Esophagus (tissue), 2 donors: ENCODE measurements at regions not wholly inside any gene's neighbourhood (a gene's known extent, or its start where the extent isn't known, plus 50 kb on each side); places are given as distances from the start of the nearest gene placed in this dataset.

Experiments used
- H3K27ac ChIP-seq, 2 donors: one replicate each; pipeline ENCODE4 v1.5.1; 2013; ENCODE audit warnings: low read depth in 2 of 2, mild to moderate bottlenecking in 2 of 2, inconsistent platforms in 1 of 2, low read length in 1 of 2, moderate library complexity in 1 of 2
- H3K27me3 ChIP-seq, 2 donors: one replicate each; pipeline ENCODE4 v1.6.1; 2013; ENCODE audit warnings: low read length in 2 of 2, control low read depth in 1 of 2, mild to moderate bottlenecking in 1 of 2; ENCODE audit not compliant: insufficient read depth in 2 of 2, control insufficient read depth in 1 of 2
- H3K36me3 ChIP-seq, 2 donors: one replicate each; pipeline ENCODE4 v1.6.1; 2013; ENCODE audit warnings: low read length in 1 of 2; ENCODE audit not compliant: control insufficient read depth in 2 of 2, insufficient read depth in 2 of 2
- H3K4me1 ChIP-seq, 2 donors: one replicate each; pipeline ENCODE4 v1.6.1; 2013; ENCODE audit warnings: low read length in 1 of 2; ENCODE audit not compliant: control insufficient read depth in 2 of 2, insufficient read depth in 2 of 2
- H3K4me3 ChIP-seq, 2 donors: one replicate each; pipeline ENCODE4 v1.5.1; 2013; ENCODE audit warnings: low read length in 2 of 2, mild to moderate bottlenecking in 2 of 2, low read depth in 1 of 2, moderate library complexity in 1 of 2
- H3K9me3 ChIP-seq, 2 donors: one replicate each; pipeline ENCODE4 v1.6.1; 2013; ENCODE audit warnings: mild to moderate bottlenecking in 2 of 2, low read depth in 1 of 2, low read length in 1 of 2, moderate library complexity in 1 of 2; ENCODE audit not compliant: control insufficient read depth in 2 of 2, insufficient read depth in 1 of 2
- WGBS, 2 donors: extraction: QIAGEN DNeasy Blood & Tissue Kit; methylation state at CpG; one replicate each; pipeline ENCODE4 v1.1.7; 2013; 5-methylcytosine and 5-hydroxymethylcytosine counted together
- donor health status: healthy with polysubstance abuse.
- donor health status: Bipolar disorder and iron deficiency.

DNA sequence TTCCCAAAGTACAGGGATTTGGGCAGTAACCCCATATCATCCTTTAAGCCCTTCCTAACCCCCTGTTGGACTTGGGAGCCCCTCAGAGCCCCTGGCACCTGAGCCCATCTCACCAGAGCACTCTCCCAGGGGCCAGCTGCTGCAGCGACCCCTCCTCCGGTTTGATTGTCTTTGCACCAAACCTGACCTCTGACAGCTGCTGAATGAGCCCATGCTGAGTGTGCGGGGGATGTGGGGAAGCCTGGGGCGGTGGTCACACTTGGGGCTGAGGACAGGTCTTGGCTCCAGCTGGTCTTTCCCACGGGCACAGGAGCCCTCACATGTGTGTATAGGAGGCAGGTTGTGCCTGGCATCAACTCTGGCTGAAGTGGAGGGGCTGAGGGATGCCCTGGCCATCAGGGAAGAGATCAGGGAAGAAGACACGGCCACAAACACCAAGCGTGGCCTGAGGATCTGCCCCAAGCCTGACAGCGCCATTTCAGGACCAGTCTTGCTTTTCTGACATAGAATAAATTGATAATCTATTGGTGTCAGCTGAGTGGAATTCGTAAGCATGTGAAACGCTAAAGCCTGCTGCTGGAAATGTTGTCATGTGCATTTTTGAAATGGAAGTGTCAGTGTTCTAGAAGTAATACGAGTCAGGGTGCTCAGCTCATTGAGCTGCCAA is 102.4 kb downstream of the ACKR3 start:
- no peaks in the 10 kb centered on the region for H3K4me1 ChIP-seq
- WGBS, 2 donors = 84 to 89% methylated on average over 11 of the region's 11 CpGs

DNA sequence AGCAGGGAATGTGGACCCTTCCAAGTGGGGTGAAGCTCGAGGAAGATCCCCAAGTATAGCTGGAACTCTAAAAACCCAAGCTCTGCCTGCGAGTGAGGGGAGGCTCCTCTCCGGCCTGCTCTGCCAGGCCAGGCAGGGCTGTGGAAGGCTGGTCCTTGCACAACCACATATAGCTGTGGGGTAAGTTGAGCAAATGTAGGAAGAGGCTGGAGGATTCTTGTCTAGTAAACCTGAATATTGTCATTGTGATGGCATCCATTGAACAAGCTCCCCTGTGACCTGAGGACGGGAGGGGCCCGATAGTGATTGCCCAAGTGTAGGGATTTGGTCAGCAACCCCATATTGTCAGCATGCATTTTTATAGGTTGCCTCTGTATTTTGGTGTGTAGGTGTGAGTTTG is 103.0 kb downstream of the ACKR3 start:
- no peaks in the 10 kb centered on the region for H3K36me3 ChIP-seq
- no peak overlapping the region for H3K4me3 ChIP-seq
- no peaks in the 10 kb centered on the region for H3K27me3 ChIP-seq
- 93 to 94% methylated on average over 5 of the region's 5 CpGs for WGBS, 2 donors
- no peaks in the 10 kb centered on the region for H3K9me3 ChIP-seq
- H3K4me1 ChIP-seq = no peaks in the 10 kb centered on the region
- no peak overlapping the region for H3K27ac ChIP-seq

More for the DNA sequence above, 102.4 kb downstream of the ACKR3 start:
- Histone ChIP-seq H3K27me3 (no peaks in the 10 kb centered on the region), H3K27ac (no peak overlapping the region), H3K9me3 (no peaks in the 10 kb centered on the region), H3K36me3 (no peaks in the 10 kb centered on the region), H3K4me3 (no peak overlapping the region)

DNA sequence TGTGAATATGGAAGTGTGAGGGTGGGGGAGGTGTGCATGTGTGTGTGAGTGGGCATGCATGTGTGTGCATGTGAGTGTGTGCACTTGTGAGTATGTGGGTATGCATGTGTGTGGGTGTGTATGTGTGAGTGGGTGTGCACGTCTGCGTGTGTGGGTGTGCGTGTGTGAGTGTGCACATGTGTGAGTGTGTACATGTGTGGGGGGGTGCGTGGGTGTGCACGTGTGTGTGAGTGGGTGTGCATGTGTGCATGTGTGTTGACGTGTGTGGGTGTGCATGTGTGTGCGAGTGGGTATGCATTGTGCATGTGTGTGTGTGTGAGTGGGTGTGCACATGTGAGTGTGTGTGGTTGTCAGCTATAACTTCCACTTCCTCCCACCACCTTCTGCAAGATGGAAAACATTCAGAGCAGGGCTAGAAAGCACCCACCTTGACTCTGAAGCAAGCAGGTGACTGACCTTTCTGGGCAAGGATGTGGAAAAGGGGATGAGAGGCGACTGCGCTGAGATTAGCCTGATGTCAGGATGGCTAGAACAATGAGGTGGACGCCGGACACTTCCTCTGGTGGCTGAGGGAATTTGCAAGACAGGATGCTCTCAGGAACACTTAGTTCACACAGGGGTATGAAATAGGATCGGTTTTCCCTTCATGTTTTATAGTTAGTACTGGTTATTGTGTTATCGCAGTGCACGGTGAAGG is 103.6 kb downstream of the ACKR3 start:
- Histone ChIP-seq H3K27me3 (no peaks in the 10 kb centered on the region), H3K4me3 (no peak overlapping the region), H3K27ac (no peak overlapping the region), H3K4me1 (no peaks in the 10 kb centered on the region), H3K9me3 (no peaks in the 10 kb centered on the region), H3K36me3 (no peaks in the 10 kb centered on the region)
- WGBS, 2 donors = 86 to 90% methylated on average over 14 of the region's 14 CpGs

DNA sequence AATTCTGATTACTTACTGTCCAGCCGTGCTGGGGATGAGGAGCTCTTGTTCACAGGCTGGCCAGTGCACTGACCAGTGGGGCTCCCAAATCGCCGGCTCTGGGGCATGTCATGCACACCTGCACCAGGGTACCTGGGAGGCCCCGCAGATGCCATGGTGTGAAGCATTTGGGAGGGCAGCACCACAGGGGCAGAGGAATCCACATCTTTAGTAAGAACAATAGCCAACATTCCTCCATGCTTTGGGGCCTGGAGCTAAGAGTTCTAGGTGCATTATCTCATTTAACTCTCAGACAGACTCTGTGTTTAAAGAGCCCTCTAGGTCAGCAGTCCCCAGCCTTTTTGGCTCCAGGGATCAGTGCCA is 104.2 kb downstream of the ACKR3 start:
- Histone ChIP-seq H3K9me3 (no peaks in the 10 kb centered on the region), H3K36me3 (no peaks in the 10 kb centered on the region), H3K27ac (no peak overlapping the region), H3K27me3 (no peaks in the 10 kb centered on the region), H3K4me1 (no peaks in the 10 kb centered on the region), H3K4me3 (no peak overlapping the region)
- 92 to 95% methylated on average over 4 of the region's 4 CpGs for WGBS, 2 donors

DNA sequence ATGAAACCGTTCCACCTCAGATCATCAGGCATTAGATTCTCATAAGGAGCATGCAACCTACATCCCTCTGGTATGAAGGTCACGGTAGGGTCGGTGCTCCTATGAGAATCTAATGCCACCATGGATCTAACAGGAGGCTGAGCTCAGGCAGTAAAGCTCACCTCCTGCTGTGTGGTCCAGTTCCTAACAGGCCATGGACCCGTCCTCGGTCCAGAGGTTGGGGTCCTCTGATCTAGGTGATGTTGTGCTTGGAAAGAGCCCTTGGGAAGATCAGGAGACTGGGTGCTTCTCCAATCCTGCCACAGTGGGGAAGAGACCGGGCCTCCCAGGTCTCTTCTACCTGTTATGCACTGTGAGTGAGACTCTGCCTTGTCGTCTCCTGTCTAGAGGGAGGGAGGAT is 104.6 kb downstream of the ACKR3 start:
- Histone ChIP-seq H3K27ac (no peak overlapping the region), H3K27me3 (no peaks in the 10 kb centered on the region), H3K4me1 (no peaks in the 10 kb centered on the region), H3K9me3 (no peaks in the 10 kb centered on the region), H3K4me3 (no peak overlapping the region), H3K36me3 (no peaks in the 10 kb centered on the region)
- 89 to 93% methylated on average over 7 of the region's 7 CpGs for WGBS, 2 donors

DNA sequence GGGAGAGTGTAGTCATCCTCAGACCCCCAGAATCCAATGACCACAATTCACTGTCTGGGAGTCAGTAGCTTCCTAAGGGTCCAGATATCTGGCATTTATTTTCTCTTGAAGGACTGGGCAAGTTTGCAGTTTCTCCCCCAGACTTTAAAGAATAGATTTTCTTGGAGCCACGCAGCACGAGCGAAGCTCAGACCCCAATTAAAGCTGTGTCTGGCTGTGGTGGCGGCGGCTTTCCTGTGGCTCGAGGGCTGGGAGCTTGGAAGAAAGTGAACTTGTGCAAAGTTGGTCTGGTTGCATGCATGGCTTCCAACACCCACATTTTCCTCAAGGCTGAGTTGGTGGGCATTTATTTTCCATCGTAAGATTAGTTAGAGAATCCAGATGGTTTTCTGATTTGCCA is 105.0 kb downstream of the ACKR3 start:
- Histone ChIP-seq H3K4me3 (no peak overlapping the region), H3K4me1 (no peaks in the 10 kb centered on the region), H3K27me3 (no peaks in the 10 kb centered on the region), H3K27ac (no peak overlapping the region), H3K9me3 (no peaks in the 10 kb centered on the region), H3K36me3 (no peaks in the 10 kb centered on the region)
- 53 to 68% methylated on average over 7 of the region's 7 CpGs for WGBS, 2 donors

DNA sequence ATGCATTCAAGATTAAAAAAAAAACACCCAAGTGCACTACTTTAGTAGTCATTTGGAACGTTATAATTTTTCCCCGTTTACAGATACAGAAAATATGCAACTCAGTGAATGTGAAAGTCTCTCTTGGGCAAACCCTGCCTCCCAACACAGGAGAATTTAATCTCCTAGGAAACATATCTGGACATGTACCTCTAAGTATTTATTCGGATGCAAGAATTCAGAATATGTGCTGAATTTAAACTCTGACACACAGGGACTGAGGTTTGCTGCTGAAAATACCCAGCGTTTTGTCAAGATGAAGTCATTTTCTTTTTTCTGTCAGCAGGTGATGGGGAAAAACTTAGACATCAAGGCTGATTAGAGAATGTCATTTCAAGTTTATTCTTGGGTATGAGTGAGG is 105.4 kb downstream of the ACKR3 start:
- Histone ChIP-seq H3K27ac (no peak overlapping the region), H3K27me3 (no peaks in the 10 kb centered on the region), H3K4me3 (no peak overlapping the region), H3K36me3 (no peaks in the 10 kb centered on the region), H3K4me1 (no peaks in the 10 kb centered on the region), H3K9me3 (no peaks in the 10 kb centered on the region)
- 37 to 45% methylated on average over 4 of the region's 4 CpGs for WGBS, 2 donors

DNA sequence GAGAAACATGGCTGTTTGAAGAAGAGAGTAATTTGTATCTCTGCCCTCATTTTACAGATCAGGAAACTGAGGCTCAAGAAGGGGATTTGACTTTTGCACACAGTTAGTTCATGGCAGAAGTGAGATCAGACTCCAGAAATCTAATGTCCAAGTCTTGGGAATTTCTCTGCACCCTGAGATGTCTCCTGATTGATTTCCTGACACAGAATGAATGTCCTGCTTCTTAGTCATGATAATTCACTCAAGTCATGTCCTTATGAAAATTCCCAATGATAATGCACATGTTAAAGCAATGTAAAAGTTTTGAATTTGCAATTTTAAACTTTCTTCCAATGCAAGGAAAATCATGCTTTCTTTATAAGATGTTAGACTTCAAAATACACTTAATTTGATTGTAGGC is 105.9 kb downstream of the ACKR3 start:
- no peak overlapping the region for H3K27ac ChIP-seq
- H3K27me3 ChIP-seq = no peaks in the 10 kb centered on the region
- no peaks in the 10 kb centered on the region for H3K9me3 ChIP-seq
- H3K4me3 ChIP-seq = no peak overlapping the region
- no peaks in the 10 kb centered on the region for H3K4me1 ChIP-seq
- H3K36me3 ChIP-seq = no peaks in the 10 kb centered on the region

DNA sequence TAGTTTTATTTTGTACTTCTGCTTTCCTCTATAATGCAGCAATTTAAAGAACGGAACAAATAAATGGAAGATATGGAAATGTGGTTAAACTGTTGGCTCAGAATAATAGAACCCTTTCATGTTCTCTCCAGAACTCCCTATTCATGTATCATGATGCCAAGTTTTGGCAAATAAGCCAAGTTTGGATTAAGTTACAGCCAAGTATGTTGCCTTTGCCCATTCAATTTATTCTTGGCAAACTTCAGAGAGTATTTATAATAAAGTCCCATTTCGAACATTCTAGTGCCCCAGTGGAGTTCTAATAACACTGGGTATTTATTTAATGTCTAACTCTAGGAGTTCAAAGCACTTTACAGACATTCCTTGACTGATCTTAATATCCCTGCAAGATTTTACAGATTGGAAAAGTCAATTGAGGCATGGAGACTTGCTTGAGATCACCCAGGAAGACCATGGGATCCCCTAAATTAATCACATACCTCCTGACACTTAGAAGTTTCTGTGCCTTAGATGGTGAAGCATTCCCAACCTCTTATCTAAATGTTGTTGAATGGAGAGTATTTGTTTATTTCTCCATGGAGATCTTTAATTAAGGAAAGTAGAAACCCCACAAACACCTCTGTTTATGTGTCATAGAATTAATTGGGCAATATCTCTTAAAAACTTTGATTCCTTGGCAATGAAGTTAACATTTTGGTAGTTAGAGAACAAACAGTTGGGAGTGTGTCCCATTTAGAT is 106.7 kb downstream of the ACKR3 start:
- no peaks in the 10 kb centered on the region for H3K4me1 ChIP-seq
- H3K9me3 ChIP-seq = no peaks in the 10 kb centered on the region
- WGBS, 2 donors = 12 to 37% methylated on average over 2 of the region's 2 CpGs
- H3K27me3 ChIP-seq = no peaks in the 10 kb centered on the region
- no peak overlapping the region for H3K4me3 ChIP-seq
- no peaks in the 10 kb centered on the region for H3K36me3 ChIP-seq
- no peak overlapping the region for H3K27ac ChIP-seq
